DMS 273 treated with DMSO at 0.1 percent for 48 hours (cell line): ENCODE measurements at regions not wholly inside any gene's neighbourhood (a gene's known extent, or its start where the extent isn't known, plus 50 kb on each side); places are given as distances from the start of the nearest gene placed in this dataset.

ENCODE experiments used
- DNase-seq: peaks from one replicate; lab custom pipeline; 2025; lab: John Stamatoyannopoulos, UW

DNA sequence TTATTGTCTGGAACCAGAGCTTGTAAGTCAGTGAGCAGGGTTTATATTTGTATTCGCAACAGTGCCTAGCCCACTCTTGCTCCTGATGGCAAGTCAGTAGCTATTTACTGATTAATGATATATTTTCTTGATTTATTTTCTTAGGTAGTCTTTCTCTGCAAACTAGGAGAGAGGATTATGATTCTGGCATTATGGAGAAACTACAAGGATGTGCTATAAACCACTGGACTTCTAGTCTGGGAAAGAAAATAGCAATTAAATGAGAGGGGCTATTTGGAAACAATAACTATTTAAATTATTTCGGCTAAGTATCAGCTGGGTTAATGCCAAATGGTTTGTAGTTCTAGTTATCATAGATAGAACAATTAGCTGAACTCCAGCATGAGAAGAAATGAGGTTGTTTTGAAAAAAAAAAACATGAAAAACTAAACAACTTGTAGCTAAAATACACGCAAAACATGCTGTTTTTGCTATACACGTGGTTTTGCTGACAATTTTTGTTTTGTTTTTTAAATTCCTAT is 304.9 kb upstream of the TCF21 start:
- DNase-seq: no peak

DNA sequence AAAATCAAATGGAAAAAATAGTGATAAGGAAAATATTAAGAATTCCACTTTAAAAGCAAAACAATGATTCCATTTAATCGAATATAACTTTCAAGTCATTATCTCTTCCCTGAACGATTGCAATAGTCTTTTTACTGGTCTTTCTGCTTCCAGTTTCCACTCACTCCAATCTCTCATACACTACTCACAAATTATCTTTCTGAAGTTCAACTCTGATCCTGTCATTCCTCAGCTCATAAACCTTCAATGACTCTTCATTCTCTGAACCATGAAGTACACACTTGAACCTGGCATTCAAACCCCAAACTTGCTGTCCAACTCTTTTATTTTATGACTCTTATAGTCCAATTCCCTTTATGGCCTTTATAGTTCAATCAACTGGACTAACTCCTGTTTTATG is 304.1 kb upstream of the TCF21 start:
- no peak for DNase-seq

DNA sequence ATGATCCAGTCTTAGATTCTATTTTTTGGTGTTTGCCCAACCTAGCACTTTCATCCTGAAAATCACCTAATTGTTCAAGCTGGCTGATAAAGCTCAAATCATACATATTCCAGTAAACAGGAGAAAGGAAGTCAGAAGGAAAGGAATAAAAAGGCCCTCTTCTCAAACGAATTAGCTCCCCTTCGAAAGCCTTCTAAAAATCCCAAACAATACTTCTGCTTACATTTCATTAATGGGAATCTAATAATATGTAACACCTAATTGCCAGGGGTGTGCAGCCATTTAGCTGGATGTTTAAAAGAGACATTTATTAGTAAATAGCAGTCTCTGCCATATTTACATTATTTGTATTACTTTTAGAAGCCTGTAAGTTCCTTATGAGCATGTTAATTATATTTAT is 302.9 kb upstream of the TCF21 start:
- DNase-seq: no peak

DNA sequence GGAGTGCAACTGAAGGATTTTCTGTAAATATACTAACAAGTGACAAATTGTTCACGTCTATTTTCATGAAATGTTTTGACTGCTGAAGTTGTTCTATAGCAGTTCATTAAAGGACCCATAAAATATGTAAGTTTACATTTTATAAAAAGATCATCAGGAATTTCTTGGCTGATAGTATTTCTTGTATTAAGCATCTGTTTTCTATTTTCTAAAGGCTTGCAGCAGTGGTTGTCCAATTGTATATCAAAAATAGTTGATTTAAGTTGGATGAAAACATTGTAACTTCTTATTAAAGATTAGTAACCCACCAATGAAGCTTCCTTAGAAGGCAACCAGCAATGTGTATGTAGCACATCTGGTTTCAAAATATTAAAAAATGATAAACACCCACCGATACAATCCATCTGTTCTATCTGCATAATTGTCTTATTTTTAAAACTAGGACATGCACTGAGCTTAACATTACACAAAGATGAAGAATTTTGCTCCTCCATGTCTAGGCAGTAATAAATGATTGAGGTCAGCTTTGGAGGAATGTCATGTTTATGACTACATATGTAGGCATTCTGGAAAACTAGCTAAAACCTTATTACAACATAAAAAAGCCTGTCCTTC is 301.3 kb upstream of the TCF21 start:
- DNase-seq: no peak

DNA sequence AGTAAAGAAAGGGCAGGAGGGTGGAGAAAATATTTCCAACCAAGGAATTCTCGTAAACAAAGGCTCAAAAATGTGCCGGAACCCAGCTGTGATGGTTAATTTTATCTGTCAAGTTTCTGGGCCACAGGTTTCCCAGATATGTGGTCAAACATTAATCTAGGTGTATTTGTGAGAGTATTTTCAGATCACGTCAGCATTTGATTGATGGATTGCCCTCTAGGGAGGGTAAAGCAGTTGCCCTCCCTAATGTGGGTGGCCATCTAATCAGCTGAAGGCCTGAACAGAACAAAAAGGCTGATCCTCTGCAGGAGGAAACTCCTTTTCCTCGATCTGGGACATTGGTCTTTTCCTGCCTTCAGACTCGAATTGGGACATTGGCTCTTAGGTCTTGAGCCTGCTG is 298.7 kb upstream of the TCF21 start:
- no peak for DNase-seq

DNA sequence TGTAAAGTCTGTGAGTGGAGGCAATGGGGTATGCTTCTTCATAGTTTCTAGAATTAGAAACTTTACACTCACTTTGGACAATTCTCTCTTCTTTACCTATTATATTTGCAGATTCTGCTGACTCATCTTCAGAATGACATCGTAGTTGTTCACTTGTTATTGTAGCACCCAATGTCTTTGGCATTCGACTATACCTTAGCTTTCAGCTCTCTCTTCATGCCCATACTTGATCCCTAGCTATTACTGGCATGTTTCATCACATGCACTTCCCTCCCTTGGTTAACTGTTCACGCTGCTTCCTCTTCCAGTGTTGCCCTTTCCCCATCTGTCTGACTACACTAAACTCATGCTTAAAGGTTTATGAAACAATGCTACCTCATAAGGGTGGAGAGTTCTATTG is 298.1 kb upstream of the TCF21 start:
- DNase-seq: no peak

DNA sequence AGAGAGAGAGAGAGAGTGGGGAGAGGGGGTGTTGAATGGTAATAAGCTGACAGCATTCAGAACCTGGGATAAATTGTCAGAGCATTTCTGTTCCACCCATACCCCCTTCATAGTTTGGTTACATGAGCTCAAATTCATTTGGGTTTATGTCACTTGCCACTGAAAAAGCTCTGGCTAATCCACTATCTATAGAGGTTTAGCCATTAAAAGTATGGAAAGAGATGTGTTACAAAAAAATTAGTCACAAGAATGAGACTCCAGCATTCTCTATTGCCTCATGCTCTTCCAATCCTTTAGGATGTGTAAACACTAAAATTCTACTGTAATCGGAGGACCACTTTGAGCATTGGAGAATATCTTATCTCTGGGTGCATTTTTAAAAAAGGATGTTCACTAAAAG is 297.6 kb upstream of the TCF21 start:
- DNase-seq: no peak

DNA sequence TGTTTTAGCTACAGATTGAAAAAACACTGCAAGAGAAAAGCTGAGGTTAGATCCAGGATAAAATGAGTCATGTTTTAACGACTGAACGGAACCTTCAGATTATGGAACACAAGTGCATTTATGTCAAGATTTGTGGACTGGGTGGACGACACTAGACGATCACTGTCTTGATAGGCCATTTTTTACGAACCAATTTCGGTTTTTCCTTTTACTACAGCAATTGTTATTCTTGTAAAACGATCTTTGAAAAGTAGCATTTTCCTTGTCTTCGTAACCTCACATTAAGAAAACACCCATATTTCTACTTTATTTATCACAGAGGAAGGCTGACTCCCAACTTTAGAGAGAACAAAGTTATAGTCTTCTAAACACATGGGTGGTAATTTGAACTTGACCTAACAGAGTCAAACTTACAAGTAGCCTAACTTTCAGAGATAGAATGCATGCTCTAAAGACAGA is 294.2 kb upstream of the TCF21 start:
- DNase-seq: no peak

DNA sequence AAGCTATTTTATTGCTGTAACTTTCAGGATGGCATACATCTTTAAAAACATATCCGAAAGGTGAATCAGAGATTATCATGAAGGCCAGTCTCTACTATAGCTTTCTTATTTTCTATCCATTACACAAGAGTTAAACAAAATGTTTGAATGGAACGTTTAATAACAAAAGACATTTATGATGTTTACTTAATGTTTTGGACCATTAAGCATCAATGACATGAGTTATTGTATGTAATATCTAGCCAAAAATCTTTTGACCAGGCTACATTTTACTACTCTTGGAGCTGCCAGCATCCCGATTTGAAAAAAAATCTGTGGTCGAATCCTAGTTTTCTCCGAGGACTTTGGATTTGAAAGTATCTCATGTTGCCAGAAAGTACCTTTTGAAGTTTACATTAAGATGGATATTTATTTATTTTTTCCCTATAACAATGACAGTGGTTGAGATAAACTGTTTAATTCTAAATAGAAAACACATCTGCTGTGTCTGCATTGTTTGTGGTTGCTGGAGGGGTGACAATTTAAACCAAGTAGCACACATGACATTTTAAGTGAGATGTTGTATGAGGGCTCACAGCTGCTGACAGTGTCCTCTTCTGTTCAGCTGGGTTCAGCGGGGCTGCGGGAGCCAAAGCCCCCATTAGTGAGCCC is 293.7 kb upstream of the TCF21 start:
- no peak for DNase-seq

DNA sequence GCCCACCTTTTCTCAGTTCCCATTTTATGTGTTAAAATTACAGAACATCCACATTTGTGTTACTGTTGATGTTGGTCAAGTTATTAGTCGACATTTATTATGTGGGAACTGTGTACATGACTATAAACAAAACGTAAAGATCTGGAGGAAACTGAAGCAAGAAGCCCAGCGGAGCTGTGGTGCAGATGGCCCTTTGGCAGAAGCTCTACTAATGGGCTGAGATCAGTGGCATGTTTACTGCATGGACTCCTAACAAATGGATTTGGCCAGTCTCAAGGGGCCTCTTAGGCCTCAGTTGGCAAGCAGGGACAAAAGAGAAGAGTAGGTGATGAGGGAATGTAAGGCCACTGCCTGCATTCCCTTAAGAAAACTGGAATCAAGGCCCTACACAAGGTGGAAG is 282.1 kb upstream of the TCF21 start:
- no peak for DNase-seq

DNA sequence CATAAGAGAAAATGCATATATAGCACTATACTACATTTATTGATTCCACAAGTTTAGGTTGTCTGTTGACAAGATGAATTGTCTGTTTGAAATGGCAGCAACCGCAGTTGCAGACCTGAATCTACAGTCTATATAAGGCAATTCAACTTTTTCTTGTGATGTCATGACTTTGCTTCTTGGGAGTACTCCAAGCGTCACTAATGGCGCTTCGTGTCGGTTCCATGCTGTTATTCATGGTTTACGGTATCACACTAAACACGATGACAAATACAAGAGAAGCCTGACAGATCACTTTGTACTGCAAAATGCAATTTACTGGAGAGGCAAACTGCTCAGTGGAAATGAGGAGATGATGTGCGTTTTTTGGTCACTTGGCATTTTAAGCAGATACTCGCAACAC is 280.3 kb upstream of the TCF21 start:
- no peak for DNase-seq

DNA sequence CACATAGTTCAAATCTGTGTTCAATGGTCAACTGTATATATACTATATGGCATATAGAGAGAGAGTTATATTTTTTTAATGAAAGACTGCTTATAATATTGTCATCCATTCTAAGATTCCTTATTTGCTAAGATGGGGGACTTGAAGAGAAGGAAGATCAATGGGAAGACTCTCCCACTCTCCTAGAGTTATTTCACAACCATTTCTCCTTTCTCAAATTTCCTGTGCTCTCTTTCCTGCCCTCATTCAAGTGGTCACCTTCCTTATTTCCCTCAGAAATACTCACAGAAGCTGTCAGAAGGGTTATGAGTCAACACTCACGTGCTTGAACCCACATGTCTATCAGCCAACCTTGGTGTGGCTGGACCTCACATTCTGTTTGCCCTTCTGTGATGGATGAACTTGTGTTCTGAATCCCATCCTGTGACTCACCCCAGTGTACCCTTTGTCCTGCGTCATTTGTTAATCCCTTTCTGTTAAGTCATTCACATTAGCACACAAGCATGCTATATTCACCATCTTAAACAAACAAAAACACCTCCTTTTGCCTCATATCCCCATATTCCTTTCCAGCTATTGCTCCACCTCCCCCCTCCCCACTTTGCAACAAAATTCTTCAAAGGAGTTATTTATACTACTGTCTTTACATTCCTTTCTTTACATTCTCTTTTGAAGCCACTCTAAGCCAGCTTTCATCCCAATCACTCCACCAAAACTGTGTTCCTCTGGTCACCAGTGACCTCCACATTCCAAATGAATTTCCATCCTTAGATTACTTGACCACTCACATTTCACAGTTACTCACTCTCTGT is 279.3 kb upstream of the TCF21 start:
- DNase-seq: no peak

DNA sequence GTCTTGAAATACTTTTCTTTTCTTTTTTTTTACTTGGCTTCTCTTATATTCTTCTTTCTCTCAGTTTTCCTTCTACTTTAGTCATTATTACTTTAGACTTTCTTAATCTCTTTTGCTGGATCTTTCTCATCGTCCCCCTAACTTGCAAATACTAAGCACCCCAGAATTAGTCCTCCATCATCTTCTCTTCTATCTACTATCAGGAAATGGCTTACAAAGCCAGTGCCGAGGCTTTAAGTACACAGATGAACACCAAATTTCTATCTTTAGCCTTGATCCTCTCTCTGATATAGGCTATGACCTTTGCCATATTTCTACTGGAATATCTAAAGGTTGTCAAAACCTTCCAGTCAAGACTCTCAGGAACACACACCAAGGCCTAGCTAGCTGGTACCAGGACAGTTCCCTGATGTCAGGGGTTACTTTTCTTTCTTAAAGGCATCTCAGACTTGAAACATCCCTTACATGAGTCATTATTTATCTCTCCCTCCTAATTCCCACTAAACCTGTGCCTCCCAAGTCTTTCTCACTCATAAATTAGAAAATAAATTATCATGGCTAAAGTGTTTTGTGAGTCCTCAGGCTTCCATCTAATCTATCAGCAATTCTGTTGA is 278.6 kb upstream of the TCF21 start:
- no peak for DNase-seq

DNA sequence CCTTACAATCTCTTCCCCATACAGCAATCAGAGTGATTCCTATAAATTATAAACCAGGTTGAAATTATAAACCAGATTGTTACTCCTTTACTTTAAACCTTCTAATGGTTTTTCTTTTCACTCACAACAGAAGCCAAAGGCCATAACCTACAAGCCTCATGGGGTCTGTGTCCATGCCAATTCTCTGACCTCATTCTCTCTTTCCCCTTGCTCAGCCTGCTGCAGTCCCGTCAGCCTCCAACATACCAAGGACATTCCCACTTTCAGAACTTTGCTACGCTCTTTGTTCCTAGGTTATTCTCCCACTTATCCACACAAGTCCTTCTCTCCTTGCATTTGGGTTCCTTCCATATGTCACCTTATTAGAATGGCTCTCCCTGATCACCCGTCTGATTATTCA is 277.9 kb upstream of the TCF21 start:
- no peak for DNase-seq

DNA sequence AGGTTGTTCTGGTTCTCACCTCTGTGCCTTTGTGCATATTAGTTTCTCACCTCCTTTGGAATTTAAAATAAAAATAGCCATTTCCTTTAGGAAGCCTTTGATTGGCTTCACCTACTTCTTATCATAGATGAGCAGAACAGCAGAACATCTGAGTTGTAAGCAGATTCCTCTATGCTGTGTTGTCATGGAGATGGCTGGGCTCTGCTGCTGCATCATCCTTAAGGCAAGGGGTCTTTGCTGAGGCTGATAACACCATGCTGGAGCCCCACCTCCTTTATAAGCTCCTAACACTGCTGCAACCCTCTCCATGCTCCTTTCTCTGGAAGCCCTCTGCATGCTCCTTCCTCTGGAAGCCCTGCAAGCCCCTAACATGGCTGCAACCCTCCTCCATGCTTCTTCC is 276.5 kb upstream of the TCF21 start:
- no peak for DNase-seq

DNA sequence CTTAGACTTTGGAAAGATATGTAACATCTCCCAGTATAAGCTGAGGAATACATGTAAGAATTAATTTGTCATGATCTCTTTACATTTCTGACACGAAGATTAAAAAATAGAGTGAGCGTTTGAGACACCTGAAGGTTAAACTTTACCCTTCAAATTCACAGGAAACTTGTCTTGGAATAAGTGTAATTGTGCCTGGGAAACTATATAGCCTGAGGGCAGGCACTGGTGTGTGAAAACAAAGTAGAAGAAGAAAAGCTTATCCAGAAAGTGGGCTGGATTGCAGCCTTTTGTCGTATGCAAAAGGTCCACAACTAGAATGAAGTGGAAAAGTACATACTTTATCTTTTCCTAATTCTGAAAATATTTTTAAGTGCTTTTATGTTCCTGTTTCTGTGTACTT is 275.7 kb upstream of the TCF21 start:
- DNase-seq: no peak

DNA sequence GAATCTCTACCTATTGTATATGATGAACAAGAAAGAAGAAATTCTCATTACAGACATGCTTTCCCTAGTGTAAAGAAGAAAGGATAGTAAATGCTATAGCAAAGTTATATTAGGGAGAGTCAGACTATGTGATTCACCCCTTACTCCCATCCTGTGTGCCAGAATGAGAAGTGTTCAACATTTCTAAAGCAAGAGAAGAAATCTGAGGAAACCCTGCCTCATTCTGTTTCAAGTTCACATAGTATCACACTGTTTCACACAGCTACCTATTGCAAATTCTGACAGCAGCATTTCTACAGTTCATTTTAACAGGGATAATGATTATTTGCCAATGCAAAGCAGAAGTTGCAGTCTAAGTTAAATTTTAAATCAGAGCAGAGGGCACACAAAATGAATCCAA is 267.2 kb upstream of the TCF21 start:
- no peak for DNase-seq

DNA sequence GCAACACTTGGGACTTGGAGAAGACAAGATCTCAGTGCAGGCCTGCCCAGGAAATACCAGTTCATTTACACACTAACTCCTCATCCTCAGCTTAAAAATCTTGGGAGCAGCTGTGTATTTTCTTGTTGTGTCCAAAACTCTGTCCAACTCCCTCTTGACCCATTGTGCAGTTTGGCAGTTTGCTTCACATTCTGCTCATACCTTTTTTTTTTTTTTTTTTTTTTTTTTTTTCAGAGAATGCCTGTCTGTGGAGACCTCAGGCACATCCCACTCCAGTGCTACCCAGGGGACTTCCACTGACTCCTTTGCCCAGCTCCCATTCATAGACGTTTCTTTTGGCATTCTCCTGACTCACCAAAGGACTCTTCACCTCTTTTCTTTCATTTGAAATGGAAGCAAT is 265.8 kb upstream of the TCF21 start:
- no peak for DNase-seq

DNA sequence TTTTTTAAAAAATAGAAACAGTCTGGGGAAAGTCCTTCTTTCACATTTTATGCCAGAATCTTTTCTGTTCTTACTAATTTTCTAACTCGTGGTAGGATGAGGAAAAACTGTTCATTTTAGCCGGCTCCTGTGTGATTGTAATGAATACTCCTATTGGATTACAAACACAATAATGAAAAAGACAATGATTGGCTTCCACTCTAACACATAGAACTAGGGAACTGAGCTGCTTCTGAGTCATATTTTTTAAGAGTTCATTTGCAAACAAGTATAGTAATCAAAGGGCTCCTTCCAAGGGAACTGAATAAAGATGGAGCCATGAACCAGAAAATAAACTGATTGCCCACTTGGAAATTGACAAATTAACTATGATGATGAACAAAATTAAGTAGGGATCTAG is 265.3 kb upstream of the TCF21 start:
- DNase-seq: no peak

DNA sequence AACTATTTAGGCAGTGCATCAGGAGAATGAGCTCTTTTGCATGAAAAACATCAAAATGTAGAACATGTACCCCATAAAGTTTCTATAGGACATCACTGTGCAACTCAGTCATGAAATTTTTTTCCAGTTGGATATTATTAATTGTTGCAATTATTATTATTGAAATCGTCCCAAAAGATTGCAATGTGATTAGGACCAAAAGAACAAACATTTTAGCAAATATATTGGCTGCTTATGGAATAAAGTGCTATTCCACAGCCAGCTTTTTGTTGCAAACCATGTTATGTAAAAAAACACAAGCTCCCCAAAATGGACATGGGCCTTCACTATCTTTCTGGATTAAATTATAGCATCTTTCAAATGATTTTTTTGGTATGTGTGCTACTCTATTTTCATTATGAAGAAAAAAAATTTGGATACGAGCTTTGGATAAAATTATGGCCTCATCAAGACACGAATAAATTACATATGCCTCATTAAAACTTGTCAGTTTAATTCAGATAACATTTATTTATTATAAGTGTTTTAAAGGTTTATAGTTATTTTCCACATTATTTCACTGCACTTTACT is 262.7 kb upstream of the TCF21 start:
- DNase-seq: no peak

DNA sequence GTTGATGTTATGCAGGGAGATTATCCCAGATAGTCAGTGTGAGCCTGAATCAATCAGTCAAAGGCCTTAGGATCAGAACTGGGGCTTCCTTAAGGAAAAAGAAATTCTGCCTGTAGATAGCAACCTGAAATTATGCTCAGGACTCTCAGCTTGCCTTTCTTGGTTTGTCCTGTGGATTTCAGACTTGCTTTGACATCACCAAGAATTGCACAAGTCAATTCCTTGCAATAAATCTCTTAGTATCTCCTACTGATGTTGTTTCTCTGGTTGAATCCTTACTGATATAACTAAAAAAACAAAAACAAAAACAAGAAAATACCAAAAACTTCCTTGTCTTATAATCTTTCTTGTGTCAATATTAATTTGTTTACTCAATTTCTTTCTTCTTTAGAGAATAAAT is 258.9 kb upstream of the TCF21 start:
- no peak for DNase-seq

DNA sequence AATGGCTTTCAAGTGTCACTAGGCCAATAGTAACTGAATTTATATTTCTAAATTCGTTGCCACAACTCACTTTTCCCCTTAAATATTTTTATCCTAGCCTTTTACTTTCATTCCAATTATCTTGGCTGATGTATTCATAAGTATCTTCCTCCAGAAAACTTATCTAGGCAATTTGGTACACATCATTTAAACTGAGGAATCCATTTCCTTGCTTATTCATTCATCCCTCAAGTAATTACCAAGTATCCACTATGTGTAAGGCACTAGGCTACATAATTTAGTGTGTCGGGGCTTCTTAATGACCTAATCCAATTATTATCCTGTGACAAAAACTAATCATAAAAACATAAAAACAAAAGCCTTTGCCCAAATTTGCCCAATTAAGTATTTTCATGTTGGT is 258.3 kb upstream of the TCF21 start:
- DNase-seq: no peak
